GM21737 (cell line): ENCODE measurements at regions not wholly inside any gene's neighbourhood (a gene's known extent, or its start where the extent isn't known, plus 50 kb on each side); places are given as distances from the start of the nearest gene placed in this dataset.

ENCODE experiments used
- ATAC-seq: cut with Tn5 transposase; IDR thresholded peaks from one replicate; pipeline ENCODE4 v1.9.1; 2021; ENCODE audit warnings: mild to moderate bottlenecking, moderate library complexity; ENCODE audit not compliant: unreplicated experiment

DNA sequence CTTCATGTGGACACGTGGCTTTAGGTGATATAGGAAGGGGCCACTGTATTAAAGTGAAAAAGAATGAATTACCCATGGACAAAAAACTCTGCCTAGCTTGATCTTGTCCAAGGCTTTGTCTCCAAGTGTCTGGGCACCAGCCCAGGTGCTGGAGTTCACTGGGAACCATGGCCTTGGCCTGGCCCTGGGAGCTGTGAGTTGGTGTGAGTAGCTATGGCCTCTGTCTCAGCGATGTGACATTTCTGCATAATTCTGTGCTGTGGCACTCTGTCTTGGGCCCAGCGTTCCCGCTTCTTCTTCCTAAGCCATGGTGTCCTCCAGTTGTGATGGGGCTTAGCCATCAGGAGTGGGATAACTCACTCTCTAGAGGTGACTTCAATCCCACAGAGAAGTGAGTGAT, 119.0 kb upstream of the PPP2R2D start:
- ATAC-seq = no peak

DNA sequence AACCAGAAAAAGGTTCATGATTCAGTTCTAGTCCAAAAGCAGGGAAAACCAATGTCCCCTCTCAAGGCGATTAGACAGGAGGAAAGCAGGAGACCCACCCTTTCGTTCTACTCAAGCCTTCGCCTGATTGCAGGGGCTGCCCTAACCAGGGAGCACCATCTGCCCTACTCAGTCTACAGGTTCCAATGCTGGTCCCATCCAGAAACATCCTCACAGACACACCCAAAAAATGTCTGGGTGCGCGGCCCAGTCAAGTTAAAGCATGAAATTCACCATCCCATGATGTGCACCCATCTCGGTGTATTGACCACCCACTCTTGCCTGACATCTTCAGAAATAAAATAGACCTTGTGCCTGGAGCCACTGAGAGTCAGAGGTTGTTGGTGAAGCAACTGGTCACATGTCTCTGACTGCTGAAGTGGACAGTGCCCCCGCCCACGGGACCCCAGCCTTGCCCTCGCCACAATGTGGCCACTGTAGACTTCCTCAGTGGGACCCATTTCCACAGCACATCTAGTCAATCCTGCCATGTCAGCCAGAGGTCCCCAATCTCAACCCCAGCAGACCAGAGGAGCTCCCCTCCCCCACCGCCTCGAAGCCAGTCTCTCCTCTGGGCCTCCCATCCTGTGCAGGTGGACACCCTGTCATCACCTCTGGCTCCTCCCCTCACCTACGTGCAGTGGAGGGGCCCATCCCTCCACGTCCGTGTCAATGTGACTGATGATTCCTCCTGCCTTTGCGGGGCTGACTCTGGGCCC, 116.3 kb upstream of the PPP2R2D start:
- ATAC-seq = no peak

DNA sequence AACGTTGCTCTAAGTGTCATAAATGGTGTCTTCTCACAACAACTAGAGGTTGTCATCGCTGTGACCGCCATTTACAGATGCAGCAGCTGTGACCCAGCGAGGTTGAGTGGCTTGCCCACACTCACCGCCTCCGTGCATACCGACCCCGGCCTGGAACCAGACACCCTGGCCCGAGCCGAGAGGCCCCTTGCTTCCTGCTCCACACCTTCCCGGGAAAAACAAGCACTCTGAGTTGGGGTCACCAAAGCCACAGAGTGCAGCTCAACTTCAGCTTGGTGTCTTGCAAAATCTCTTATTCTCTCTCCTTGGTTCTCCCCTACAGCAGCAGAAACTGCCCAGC, 115.7 kb upstream of the PPP2R2D start:
- no peak for ATAC-seq

DNA sequence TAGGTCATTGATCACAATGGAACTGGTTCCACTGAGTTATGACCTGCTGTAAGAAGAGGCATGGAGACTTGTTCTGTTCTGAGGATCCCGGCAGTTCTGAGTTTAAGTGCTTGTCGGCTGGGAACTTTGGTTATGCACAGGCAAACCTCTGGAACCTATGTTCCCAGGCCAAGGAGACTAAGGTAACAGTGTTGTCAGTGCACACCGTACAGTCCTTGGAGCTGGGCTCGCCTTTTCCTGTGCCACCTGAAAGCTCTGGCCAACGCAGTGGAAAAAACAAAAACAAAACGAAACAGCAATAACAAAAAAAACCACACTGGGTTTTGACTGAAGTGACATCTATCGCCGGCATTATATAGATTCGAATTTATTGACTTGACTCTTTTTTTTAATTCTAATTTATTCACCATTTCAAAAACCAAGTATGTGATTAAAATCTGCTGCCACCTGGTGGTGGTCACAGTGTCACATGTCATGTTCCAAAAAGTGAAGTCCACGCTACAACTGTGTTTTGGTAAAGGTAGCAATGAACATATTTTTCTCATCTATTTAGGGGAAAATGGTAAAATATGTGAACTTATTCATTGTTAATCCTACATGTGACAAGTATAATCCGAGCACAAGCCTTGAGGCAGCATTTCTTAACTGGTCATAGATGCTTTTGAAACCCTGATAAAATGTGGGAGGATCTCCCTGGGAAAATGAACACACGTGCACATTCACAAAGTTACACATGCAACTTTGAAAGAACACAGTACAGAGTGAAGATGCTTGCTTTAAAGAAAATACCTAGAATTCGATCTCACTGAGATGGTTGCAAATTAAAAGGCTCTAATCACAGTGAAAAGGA, 113.8 kb upstream of the PPP2R2D start:
- ATAC-seq = no peak

DNA sequence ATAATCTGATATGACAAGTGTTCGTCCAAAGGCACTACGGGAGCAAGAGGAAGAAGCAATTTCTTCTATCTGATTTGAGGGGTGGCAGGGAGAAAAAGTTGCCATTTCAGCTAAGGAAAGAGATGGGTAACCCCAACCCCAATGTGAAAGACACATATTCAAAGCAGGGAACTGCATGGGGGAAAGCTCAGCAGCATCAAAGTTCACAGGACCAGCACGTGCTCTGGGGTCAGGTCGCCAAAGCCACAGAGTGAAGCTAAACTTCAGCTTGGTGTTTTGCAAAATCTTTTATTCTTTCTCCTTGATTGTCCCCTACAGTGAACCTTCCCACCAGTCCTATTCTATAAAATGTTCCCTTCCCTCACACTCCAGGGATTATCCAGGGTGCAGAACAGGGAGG, 112.8 kb upstream of the PPP2R2D start:
- ATAC-seq = no peak

DNA sequence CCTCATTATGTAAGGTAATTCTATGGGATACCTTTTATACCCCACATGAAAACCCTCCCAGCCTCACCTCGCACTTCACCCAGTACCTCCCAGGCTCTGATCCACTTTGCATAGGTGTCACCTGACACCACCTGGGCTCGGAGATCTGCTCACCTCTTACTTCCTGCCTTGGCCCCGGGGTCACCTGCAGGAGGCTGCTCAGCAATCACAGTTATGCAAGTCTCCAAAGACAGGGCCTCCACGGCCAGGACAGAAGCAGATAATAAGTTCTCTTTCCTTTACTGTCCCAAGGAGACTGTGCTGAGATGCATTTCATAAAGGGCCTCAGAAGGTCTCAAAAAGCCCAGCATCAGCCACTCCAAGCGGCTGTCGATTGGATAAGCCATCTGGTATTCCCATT, 112.4 kb upstream of the PPP2R2D start:
- ATAC-seq = no peak

DNA sequence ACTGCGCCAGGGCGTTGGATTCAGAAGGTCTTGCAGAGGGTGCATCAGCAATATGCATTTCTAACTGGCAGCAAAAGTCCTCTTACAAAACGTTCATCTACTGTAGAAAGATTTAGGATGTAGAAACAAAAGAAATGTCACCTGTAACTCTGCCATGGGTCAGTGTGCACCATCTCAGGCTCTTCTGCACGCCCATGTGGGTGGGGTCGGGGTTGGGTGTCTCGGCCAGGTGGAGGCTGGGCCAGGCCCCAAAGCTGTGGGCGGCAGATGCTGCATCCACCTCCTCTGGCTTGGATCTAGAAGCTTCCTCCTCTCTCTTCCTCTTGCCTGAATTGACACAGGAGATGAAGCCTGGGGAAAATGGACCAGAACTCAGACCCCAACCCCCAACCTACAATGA, 111.3 kb upstream of the PPP2R2D start:
- ATAC-seq = no peak

DNA sequence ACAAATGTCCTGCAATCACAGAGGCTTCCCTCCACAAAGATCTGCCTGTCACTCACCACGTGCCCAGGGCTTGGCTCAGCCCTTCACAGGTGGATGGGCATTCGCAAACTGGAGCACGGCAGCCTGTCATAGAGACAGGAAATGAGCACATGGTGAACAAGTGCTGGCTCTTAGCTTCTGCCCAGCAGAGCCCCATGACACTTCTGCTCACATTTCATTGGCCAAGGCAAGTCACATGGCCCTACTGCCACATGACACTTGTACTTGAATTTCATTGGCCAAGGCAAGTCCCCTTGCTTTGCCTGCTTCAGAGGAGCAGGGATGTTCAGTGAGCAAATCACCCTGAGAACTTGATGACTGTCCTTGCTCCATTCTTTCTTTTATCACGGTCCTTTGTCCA, 110.8 kb upstream of the PPP2R2D start:
- no peak for ATAC-seq

DNA sequence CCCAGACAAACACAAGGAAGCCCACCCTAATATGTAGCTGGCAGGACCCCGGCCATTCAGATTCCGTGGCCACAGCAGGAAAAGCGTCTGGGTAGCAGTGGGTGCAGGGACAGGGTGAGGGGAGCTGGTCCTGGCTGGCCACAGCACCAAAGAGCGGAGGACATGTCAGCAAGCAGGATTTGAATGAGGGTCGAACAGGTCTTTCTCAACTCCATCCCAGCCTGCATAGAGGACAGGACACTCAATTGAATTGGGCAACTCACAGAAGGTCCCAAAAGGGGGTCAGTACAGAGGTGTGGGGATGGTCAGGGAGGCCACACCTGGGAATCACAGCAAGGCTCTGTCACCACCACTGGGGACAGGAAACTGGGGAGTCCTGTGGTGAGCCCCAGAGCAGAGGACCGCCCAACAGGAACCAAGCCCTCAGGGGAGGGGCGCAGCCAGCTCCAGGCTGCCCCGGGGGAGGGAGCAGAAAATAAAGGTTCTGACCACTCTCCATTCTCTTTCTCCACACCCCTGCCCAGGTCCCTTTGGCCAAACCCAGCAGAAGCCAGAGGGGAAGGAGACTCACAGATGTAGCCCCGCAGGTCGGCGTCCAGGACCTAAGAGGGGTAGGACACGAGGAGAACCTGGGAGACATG, 108.7 kb upstream of the PPP2R2D start:
- no peak for ATAC-seq

DNA sequence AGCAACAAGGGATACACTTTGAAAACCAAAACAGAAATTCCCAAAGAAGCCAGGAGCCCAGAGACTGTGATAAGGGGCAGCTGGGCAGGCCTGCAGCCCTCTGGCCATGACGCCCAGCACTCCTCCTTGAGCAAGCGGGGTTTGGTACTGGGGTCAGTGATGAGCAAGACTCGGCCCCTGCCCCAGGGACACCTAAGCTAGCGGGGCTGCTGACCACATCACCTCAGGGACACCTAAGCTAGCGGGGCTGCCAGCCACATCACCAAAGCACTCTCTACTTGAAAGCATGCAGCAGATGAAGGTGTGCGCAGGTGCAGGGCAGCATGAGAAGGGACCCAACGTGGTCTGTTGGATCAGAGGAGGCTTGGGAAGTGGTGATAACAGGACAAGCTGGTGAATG, 108.0 kb upstream of the PPP2R2D start:
- ATAC-seq = no peak

DNA sequence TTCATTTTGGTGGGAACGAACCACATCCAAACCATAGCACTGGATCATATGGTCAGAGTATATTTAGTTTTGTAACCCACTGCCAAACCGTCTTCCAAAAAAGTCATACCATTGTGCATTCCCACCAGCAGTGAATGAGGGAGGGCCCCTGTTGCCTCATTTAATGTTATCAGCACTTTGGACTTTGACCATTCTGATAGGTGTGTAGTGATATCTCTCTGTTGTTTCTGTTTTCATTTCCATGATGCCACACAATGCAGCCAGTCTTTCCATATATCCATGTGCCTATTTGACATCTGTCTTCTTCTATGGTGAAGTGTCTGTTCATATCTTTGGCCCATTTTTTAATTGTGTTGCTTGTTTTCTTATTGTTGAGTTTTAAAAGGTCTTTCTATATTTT, 105.0 kb upstream of the PPP2R2D start:
- ATAC-seq = no peak

DNA sequence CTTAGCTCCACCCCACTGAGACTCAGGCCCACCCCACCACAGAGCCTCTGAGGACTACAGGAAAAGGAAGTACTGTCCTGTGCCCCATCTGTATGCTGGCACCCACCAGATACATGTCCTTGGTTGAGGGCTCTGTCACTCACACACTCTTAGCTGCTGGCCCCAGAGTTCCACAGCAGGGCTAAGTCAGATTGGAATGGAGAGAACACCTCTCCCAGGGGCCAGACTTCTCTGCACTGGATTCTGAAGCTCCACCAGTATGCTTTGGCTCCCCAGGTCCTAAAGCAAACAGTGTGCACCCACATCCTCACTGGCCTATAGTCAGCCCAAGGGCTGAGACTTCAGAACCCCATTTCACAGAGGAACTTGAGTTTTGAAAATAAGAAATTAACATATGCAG, 103.2 kb upstream of the PPP2R2D start:
- ATAC-seq = no peak

DNA sequence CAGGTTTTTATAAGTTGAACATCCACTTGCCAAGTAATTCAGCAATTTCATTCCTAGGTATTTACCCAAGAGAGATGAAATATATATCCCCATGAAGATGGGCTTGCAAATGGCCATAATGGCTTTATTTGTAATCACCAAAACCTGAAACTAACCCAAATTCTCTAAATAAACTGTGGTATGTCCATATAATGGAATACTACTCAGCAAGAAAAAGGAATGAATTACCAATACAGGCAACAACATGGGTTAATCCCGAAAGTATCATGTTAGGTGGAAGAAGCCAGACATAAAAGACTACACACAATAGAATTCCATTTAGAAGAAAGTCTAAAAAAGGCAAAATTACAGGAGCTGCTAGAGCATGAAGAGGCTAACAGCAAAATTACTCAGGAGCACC, 101.4 kb upstream of the PPP2R2D start:
- no peak for ATAC-seq

DNA sequence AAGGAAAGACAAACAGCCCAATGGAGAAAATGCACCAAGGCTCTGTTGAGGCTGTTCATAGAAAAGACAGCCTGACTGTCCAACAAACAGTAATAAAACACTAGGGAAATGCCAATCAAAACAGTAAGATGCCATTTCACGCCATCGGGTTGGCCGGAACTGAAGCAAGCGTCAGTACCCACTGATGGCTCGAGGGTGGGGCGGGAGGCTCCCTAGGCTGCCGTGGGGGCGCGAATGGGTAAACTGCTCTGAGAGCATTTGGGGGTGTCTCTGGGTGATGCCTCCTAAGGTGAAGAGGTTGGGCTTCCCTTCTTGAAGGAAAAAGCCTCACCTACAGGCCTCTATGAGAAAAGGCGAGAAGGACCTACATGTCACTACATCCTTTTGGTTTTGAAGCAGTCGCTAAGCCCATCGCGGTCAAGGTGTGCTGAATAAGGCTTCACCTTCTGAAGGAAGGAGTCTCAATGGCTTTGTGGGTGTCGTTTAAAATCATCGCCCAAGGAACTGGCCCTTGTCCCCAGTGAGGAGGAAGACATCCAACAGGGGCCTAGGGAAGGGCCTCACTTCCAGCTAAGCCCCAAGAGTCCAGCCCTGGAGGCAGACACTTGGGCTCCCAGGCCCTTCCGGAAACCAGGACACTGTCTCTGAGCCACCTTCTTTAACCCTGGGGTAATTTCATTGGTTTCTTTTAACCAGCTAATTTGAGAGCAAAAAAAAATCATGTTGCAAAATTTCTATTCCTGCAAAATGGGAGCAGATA, 98.5 kb upstream of the PPP2R2D start:
- no peak for ATAC-seq

DNA sequence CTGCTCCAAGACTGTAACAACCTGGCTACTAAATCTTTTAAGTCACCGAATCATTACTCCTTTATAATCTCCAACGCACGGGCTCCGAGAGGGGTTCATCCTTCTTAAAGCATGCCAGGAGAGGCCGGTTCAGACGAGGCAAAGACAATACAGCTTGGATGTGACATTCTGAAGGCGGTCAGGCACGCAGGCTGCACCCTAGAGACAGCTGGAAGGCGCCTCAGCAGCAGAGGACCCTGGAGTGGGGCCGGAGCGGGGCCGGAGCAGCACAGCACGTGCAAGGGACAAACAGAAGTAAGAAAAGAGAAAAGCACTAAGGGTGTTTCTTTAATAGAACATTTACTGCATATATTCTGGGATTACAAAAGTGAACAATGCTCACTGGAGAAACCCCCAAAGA, 97.8 kb upstream of the PPP2R2D start:
- ATAC-seq = no peak

DNA sequence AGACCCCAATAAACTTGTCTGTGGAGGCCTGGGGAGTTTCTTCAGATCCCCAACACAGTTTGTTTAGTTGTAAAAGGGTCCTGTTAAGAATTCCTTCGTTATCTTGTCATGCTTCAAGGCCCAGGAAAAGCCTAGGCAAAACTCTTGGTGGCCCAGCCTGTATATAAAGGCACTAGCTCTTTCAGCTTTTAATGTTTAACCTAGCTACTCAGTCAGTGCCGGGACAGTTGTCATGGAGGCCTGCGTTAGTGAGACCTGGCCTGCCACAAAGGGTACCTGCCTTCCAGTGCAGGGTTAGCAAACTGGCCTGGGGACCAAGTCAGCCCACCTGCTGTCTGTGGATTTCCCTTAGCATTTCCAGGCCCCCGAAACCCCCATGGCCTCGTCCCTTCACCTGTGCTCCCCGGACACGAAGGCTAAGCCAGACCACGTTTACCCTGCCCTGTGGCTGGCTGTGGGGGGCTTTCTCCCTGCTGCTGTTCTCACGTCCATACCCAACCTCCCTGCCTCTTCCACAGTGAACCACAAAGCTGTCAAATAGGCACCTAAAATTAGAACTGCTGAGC, 96.9 kb upstream of the PPP2R2D start:
- no peak for ATAC-seq

DNA sequence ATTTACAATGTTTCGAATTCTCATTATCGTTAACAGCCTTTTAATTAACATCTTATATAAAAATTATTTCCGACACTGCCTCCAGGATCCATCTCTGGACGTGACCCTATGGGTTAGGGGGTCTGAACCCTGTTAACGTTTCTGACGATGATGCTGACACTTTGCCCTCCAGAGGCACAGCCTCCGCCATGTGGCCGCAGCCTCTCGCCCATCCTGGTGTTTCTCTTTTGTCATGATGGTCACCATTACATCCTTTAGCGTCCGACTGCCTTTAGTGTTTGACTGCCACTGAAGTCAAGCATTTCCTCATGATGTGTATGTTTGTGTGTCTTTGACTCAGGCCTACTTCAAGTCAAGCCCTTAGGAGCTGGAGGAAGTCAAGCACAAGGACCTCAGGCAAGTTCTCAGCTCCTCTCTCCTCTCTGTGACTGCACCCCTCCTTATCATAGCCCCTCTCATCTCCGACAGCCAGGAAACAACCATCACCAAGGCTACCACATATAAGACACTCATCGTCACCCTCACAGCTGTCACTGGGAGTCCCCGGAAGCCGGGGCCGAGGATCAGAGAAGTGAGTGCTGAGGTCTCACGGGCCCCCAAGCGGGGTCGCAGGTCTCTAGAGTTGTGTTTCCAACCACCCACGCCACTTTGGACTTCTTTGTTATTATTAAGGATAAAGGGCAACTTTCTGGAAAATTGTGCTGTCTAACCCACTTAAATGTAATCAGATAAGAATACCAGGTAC, 96.1 kb upstream of the PPP2R2D start:
- ATAC-seq = no peak

DNA sequence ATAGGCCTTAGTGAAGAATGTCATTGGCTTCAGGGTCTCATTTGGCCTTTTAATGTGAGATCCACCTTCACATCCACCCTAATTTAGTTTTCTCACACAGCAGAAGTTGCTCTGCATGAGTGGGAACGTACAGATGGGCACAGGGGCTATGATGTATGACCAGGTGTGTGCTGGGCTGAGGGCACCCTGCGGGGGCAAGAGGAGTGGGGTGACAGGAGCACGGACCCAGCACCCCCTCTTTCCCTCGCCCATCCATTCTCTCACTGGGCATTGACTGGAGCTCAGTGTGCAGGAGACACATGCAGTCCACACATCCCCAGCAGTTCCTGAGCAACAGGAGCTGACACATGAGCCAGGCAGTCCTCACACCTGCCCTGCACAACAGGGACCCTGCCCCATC, 95.1 kb upstream of the PPP2R2D start:
- no peak for ATAC-seq

DNA sequence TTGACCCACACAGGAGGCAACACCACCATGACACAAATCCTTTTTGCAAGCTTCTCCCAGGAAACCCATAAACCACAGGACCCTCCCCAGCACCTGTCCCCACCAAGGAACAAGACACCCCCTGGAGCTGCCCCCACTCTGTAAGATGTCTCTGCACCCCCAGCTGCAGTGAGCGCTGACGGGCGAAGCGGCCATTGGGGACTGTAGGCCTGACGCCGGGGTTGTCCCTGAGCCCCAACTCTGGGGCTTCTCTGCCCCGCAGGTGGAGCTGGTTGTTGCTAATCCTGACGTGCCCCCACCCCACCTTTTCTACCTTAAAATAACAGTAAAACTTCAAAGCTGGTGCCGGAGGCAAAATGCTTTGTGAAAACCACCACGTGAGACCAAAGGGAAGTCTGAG, 94.7 kb upstream of the PPP2R2D start:
- ATAC-seq = no peak

DNA sequence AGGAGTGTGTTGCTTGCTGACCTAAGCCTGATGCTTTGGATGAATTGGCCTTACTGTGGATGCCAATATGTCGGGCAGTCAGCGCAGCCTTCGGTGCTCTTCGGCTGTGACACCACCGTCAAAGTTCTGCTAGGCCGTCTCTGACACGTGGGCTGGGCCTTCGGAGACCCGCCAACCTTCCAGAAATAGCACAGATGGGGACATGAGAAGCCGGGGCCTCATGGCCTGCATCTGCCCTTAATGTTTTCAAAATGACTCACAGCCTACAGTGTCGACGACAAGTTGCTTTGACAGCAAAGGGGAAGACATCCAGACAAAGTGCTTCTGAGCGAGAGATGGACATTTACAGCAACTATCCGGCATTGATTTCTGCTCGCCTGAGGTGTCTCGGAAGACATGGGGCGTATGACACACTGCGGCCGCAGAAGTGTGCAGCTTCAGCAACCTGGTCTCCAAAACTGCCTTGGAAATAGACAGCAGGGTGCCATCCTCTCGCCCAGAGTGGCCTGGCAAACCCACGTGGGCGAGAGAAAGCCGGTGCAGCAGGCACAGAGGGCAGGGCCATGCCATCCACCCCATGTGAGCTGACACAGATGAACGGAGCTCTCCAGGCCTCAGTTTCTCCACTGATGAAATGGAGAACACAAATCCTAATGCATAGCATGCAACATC, 94.0 kb upstream of the PPP2R2D start:
- ATAC-seq = no peak
